HCT116 (cell line): ENCODE measurements at regions not wholly inside any gene's neighbourhood (a gene's known extent, or its start where the extent isn't known, plus 50 kb on each side); places are given as distances from the start of the nearest gene placed in this dataset.

ENCODE experiments used
- ATAC-seq: fragments of 200-7000 bp; cut with Tn5 transposase; 2 replicates; pipeline ENCODE4 v1.9.1; 2020; ENCODE audit warnings: mild to moderate bottlenecking, moderate library complexity
- BruUV-seq: library from RNA; stranded (reverse); fragments of 400-500 nt; replicated peaks from 2 replicates; lab custom pipeline; 2021; lab: Mats Ljungman, UMichigan
- CTCF ChIA-PET: fragments of 300-600 bp; sonication (Branson Sonifier 250); formaldehyde crosslinking; loops from one replicate; lab custom pipeline; 2021; ENCODE audit warnings: antibody characterized with exemption; lab: Charles Lee
- POLR2A ChIA-PET: fragments of 300-600, 350-600 bp; sonication (Branson Sonifier 250); formaldehyde crosslinking; loops from one replicate; lab custom pipeline; 2021; ENCODE audit warnings: antibody characterized with exemption; lab: Charles Lee
- RAD21 ChIA-PET, 2 experiments: fragments of 300-600 bp; sonication (Branson Sonifier 250); formaldehyde crosslinking; loops; one replicate each; lab custom pipeline; 2023; ENCODE audit warnings: low total read pairs in 2 of 2; ENCODE audit not compliant: uncharacterized antibody in 2 of 2, unreplicated experiment in 2 of 2, low non-redundant PET in 1 of 2; lab: Charles Lee
- DNase-seq: peaks from one replicate; pipeline ENCODE4 v3.0.0-alpha.2; 2010; ENCODE audit warnings: low read depth, low spot score
- H2AFZ ChIP-seq: fragments of 200-600 bp; shearing (Covaris generic), sonication (generic); 2 replicates; pipeline ENCODE4 v1.6.1; 2017; ENCODE audit warnings: low read depth, mixed run types, mixed read lengths, antibody characterized with exemption, low read length; ENCODE audit not compliant: poor library complexity, severe bottlenecking
- H3K27ac ChIP-seq: 2 replicates; pipeline ENCODE4 v1.5.1; 2012; ENCODE audit warnings: low read depth, low read length
- H3K27me3 ChIP-seq: fragments of 200-600 bp; sonication (generic); 2 replicates; pipeline ENCODE4 v1.6.1; 2016; ENCODE audit warnings: mixed run types, low read length, mixed read lengths; ENCODE audit not compliant: insufficient read depth
- H3K36me3 ChIP-seq, 2 experiments: fragments of 200-500 bp in 1 of 2; fragments of 200-600 bp in 1 of 2; sonication (Bioruptor generic) in 1 of 2; sonication (generic) in 1 of 2; 2 replicates each; pipeline versions ENCODE4 v1.5.1 to v1.6.1; 2014 to 2016; ENCODE audit warnings: low read length in 2 of 2, inconsistent platforms in 1 of 2, mixed read lengths in 1 of 2, mixed run types in 1 of 2; ENCODE audit not compliant: insufficient read depth in 2 of 2, control insufficient read depth in 1 of 2
- H3K4me1 ChIP-seq, 2 experiments: fragments of 200-600 bp in 1 of 2; sonication (generic) in 1 of 2; 2 replicates each; pipeline versions ENCODE4 v1.5.1 to v1.6.1; 2012 to 2017; ENCODE audit warnings: low read length in 2 of 2, inconsistent platforms in 1 of 2, mild to moderate bottlenecking in 1 of 2, mixed read lengths in 1 of 2, mixed run types in 1 of 2, moderate library complexity in 1 of 2; ENCODE audit not compliant: insufficient read depth in 2 of 2, control insufficient read depth in 1 of 2
- H3K4me2 ChIP-seq: fragments of 200-600 bp; sonication (generic); 2 replicates; pipeline ENCODE4 v1.6.1; 2017; ENCODE audit warnings: mixed run types, low read length, mixed read lengths
- H3K4me3 ChIP-seq, 2 experiments: fragments of 200-600 bp in 1 of 2; sonication (generic) in 1 of 2; replicated peaks in 1 of 2; 2 replicates each; pipeline ENCODE4 v1.5.1; 2011 to 2016; ENCODE audit warnings: low read length in 2 of 2, control low read depth in 1 of 2, low read depth in 1 of 2, mild to moderate bottlenecking in 1 of 2, mixed read lengths in 1 of 2, mixed run types in 1 of 2
- H3K79me2 ChIP-seq: fragments of 200-600 bp; sonication (generic); 2 replicates; pipeline ENCODE4 v1.6.1; 2017; ENCODE audit warnings: mild to moderate bottlenecking, mixed run types, low read length, moderate library complexity, mixed read lengths; ENCODE audit not compliant: insufficient read depth
- H3K9ac ChIP-seq: fragments of 200-600 bp; sonication (generic); 2 replicates; pipeline ENCODE4 v1.6.1; 2016; ENCODE audit warnings: low read length, mixed read lengths
- H3K9me2 ChIP-seq: fragments of 200-600 bp; sonication (generic), shearing (Covaris generic); 2 replicates; pipeline ENCODE4 v1.6.1; 2017; ENCODE audit warnings: mixed run types, mild to moderate bottlenecking, moderate library complexity; ENCODE audit not compliant: insufficient read depth
- H3K9me3 ChIP-seq, 2 experiments: fragments of 200-500 bp in 1 of 2; fragments of 200-600 bp in 1 of 2; sonication (Bioruptor generic) in 1 of 2; sonication (generic) in 1 of 2; 2 replicates each; pipeline ENCODE4 v1.6.1; 2014 to 2017; ENCODE audit warnings: low read length in 2 of 2, mixed read lengths in 2 of 2, inconsistent platforms in 1 of 2, low read depth in 1 of 2, mild to moderate bottlenecking in 1 of 2, mixed run types in 1 of 2, moderate library complexity in 1 of 2; ENCODE audit not compliant: control insufficient read depth in 1 of 2, insufficient read depth in 1 of 2
- H4K20me1 ChIP-seq: fragments of 200-600 bp; sonication (generic), shearing (Covaris generic); 2 replicates; pipeline ENCODE4 v1.6.1; 2017; ENCODE audit warnings: mixed run types, mild to moderate bottlenecking, moderate library complexity; ENCODE audit not compliant: insufficient read depth
- CBX3 ChIP-seq: IDR thresholded peaks from 2 replicates; pipeline ENCODE4 v1.6.1; 2012; ENCODE audit warnings: low read depth
- CEBPB ChIP-seq: IDR thresholded peaks from 2 replicates; pipeline ENCODE4 v1.6.1; 2012; ENCODE audit warnings: low read depth
- EGR1 ChIP-seq: IDR thresholded peaks from 2 replicates; pipeline ENCODE4 v1.6.1; 2012; ENCODE audit warnings: low read depth
- ELF1 ChIP-seq: IDR thresholded peaks from 2 replicates; pipeline ENCODE4 v1.6.1; 2012; ENCODE audit warnings: low read depth, borderline replicate concordance
- EZH2 ChIP-seq: fragments of 200-600 bp; sonication (generic); IDR thresholded peaks from 2 replicates; pipeline ENCODE4 v1.6.1; 2017; ENCODE audit warnings: antibody characterized with exemption, mixed run types
- FOSL1 ChIP-seq: IDR thresholded peaks from 2 replicates; pipeline ENCODE4 v1.6.1; 2012; ENCODE audit warnings: low read depth
- JUND ChIP-seq: IDR thresholded peaks from 2 replicates; pipeline ENCODE4 v1.6.1; 2012
- POLR2A ChIP-seq: IDR thresholded peaks from 2 replicates; pipeline ENCODE4 v1.7.0; 2011; ENCODE audit warnings: borderline replicate concordance; ENCODE audit not compliant: insufficient read depth, insufficient read length; ENCODE audit errors: extremely low read depth
- POLR2AphosphoS5 ChIP-seq: IDR thresholded peaks from 2 replicates; pipeline ENCODE4 v1.6.1; 2011; ENCODE audit warnings: mild to moderate bottlenecking, low read depth, low read length, moderate library complexity
- RAD21 ChIP-seq: IDR thresholded peaks from 2 replicates; pipeline ENCODE4 v1.6.1; 2012; ENCODE audit warnings: low read depth, mild to moderate bottlenecking
- TCF7L2 ChIP-seq: IDR thresholded peaks from 2 replicates; pipeline ENCODE4 v1.7.0; 2011; ENCODE audit warnings: borderline replicate concordance, inconsistent platforms; ENCODE audit not compliant: insufficient read depth, insufficient read length; ENCODE audit errors: extremely low read depth
- YY1 ChIP-seq: IDR thresholded peaks from 2 replicates; pipeline ENCODE4 v1.6.1; 2011; ENCODE audit warnings: low read length, low read depth, moderate library complexity, mild to moderate bottlenecking; ENCODE audit not compliant: insufficient replicate concordance; ENCODE audit errors: extremely low read depth
- ZFX ChIP-seq: fragments of 450-650 bp; IDR thresholded peaks from 2 replicates; pipeline ENCODE4 v1.6.1; 2017
- ZNF274 ChIP-seq: fragments of 200-500 bp; sonication (Bioruptor generic); IDR thresholded peaks from 2 replicates; pipeline ENCODE4 v1.6.1; 2014; ENCODE audit warnings: mild to moderate bottlenecking, low read depth, low read length, inconsistent platforms
- intact Hi-C: fragments of 100-400 bp; cut with micrococcal nuclease; formaldehyde crosslinking; loops from 2 replicates; pipeline ENCODE4 v1.10.0; 2022
- TF ChIP-seq, protein P1 (sequence below): IDR thresholded peaks from 2 replicates; pipeline ENCODE4 v1.6.1; 2012
- TF ChIP-seq, protein P2 (sequence below), 3 experiments: fragments of 200-600 bp in 1 of 3; sonication (generic) in 1 of 3; IDR thresholded peaks in 2 of 3; conservative IDR thresholded peaks in 1 of 3; 2 replicates each; pipeline ENCODE4 v1.5.1; 2012 to 2017; ENCODE audit warnings: low read depth in 2 of 3, low read length in 2 of 3, antibody characterized with exemption in 1 of 3, borderline replicate concordance in 1 of 3, control low read depth in 1 of 3, mild to moderate bottlenecking in 1 of 3, mixed read lengths in 1 of 3, mixed run types in 1 of 3, moderate library complexity in 1 of 3; ENCODE audit not compliant: insufficient read depth in 1 of 3
- TF ChIP-seq, protein P3 (sequence below): IDR thresholded peaks from 2 replicates; pipeline ENCODE4 v1.6.1; 2012; ENCODE audit warnings: low read depth
- TF ChIP-seq, protein P4 (sequence below): IDR thresholded peaks from 2 replicates; pipeline ENCODE4 v1.6.1; 2012
- TF ChIP-seq, protein P5 (sequence below): IDR thresholded peaks from 2 replicates; pipeline ENCODE4 v1.6.1; 2011; ENCODE audit warnings: mild to moderate bottlenecking, low read length, moderate library complexity; ENCODE audit not compliant: insufficient replicate concordance; ENCODE audit errors: extremely low read depth

DNA sequence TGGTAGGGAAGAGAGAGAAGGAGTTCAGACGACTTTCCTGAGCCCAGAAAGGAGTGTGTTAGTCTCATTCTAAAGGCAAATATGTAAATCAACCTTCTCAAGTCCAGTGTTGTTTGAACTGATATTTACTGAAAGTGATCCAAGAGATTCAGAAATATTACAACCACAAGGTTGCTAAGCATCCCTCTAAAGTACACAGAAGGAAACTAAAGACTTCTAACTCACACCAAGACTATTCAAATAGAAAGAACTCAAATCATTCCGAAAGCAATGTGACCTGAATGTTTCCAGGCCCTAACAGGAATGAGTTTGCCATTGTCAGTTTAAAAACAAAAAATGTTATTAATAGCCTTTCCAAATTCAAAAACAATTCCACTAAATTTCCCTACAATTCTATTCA lies 56.9 kb upstream of the VGLL3 start:
- no peak for TF ChIP-seq ELF1
- no peak for TF ChIP-seq RAD21
- no peak for TF ChIP-seq EZH2
- TF ChIP-seq POLR2A, result no peak
- no peak for TF ChIP-seq YY1
- no peak for TF ChIP-seq CBX3
- TF ChIP-seq, protein P1, sequence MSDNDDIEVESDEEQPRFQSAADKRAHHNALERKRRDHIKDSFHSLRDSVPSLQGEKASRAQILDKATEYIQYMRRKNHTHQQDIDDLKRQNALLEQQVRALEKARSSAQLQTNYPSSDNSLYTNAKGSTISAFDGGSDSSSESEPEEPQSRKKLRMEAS, result no peak
- no peak for TF ChIP-seq EGR1
- no peak for TF ChIP-seq POLR2AphosphoS5
- TF ChIP-seq CEBPB, result no peak
- no peak for TF ChIP-seq TCF7L2
- TF ChIP-seq, protein P2, sequence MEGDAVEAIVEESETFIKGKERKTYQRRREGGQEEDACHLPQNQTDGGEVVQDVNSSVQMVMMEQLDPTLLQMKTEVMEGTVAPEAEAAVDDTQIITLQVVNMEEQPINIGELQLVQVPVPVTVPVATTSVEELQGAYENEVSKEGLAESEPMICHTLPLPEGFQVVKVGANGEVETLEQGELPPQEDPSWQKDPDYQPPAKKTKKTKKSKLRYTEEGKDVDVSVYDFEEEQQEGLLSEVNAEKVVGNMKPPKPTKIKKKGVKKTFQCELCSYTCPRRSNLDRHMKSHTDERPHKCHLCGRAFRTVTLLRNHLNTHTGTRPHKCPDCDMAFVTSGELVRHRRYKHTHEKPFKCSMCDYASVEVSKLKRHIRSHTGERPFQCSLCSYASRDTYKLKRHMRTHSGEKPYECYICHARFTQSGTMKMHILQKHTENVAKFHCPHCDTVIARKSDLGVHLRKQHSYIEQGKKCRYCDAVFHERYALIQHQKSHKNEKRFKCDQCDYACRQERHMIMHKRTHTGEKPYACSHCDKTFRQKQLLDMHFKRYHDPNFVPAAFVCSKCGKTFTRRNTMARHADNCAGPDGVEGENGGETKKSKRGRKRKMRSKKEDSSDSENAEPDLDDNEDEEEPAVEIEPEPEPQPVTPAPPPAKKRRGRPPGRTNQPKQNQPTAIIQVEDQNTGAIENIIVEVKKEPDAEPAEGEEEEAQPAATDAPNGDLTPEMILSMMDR (IDR thresholded peaks at IDR 0.05 in 2 of 3, conservative IDR thresholded peaks at IDR 0.05 in 1 of 3; ENCODE audit: borderline replicate concordance in 1 of 3, insufficient read depth in 1 of 3, low read depth in 2 of 3, low read length in 2 of 3), result no peak
- TF ChIP-seq, protein P3, sequence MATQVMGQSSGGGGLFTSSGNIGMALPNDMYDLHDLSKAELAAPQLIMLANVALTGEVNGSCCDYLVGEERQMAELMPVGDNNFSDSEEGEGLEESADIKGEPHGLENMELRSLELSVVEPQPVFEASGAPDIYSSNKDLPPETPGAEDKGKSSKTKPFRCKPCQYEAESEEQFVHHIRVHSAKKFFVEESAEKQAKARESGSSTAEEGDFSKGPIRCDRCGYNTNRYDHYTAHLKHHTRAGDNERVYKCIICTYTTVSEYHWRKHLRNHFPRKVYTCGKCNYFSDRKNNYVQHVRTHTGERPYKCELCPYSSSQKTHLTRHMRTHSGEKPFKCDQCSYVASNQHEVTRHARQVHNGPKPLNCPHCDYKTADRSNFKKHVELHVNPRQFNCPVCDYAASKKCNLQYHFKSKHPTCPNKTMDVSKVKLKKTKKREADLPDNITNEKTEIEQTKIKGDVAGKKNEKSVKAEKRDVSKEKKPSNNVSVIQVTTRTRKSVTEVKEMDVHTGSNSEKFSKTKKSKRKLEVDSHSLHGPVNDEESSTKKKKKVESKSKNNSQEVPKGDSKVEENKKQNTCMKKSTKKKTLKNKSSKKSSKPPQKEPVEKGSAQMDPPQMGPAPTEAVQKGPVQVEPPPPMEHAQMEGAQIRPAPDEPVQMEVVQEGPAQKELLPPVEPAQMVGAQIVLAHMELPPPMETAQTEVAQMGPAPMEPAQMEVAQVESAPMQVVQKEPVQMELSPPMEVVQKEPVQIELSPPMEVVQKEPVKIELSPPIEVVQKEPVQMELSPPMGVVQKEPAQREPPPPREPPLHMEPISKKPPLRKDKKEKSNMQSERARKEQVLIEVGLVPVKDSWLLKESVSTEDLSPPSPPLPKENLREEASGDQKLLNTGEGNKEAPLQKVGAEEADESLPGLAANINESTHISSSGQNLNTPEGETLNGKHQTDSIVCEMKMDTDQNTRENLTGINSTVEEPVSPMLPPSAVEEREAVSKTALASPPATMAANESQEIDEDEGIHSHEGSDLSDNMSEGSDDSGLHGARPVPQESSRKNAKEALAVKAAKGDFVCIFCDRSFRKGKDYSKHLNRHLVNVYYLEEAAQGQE, result no peak
- TF ChIP-seq, protein P4, sequence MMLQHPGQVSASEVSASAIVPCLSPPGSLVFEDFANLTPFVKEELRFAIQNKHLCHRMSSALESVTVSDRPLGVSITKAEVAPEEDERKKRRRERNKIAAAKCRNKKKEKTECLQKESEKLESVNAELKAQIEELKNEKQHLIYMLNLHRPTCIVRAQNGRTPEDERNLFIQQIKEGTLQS, result no peak
- TF ChIP-seq ZFX, result no peak
- no peak for TF ChIP-seq JUND
- no peak for TF ChIP-seq ZNF274
- TF ChIP-seq, protein P5, sequence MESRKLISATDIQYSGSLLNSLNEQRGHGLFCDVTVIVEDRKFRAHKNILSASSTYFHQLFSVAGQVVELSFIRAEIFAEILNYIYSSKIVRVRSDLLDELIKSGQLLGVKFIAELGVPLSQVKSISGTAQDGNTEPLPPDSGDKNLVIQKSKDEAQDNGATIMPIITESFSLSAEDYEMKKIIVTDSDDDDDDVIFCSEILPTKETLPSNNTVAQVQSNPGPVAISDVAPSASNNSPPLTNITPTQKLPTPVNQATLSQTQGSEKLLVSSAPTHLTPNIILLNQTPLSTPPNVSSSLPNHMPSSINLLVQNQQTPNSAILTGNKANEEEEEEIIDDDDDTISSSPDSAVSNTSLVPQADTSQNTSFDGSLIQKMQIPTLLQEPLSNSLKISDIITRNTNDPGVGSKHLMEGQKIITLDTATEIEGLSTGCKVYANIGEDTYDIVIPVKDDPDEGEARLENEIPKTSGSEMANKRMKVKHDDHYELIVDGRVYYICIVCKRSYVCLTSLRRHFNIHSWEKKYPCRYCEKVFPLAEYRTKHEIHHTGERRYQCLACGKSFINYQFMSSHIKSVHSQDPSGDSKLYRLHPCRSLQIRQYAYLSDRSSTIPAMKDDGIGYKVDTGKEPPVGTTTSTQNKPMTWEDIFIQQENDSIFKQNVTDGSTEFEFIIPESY, result no peak
- no peak for TF ChIP-seq FOSL1
- H3K36me3 ChIP-seq, result no peaks in the 10 kb centered on the region
- H3K4me3 ChIP-seq, result no peak overlapping the region
- POLR2A ChIA-PET, result no interaction called here
- H3K79me2 ChIP-seq, result no peaks in the 10 kb centered on the region
- no peaks in the 10 kb centered on the region for H4K20me1 ChIP-seq
- BruUV-seq, result no TSS peak
- intact Hi-C loops, result no loop called here
- H3K4me1 ChIP-seq, result no peaks in the 10 kb centered on the region
- H2AFZ ChIP-seq, result no peak overlapping the region
- CTCF ChIA-PET, result no interaction called here
- H3K27me3 ChIP-seq, result 0 out of 2 replicates have a peak, but pooled peaks cover 5% of the 10 kb centered on the region
- ATAC-seq (no peak), DNase-seq (no peak)
- no peak overlapping the region for H3K9ac ChIP-seq
- no peaks in the 10 kb centered on the region for H3K9me3 ChIP-seq
- H3K4me2 ChIP-seq, result no peak overlapping the region
- H3K9me2 ChIP-seq, result no peaks in the 10 kb centered on the region
- H3K27ac ChIP-seq, result no peak overlapping the region
- RAD21 ChIA-PET, result no interaction called here
